ENCODE measurements at regions not wholly inside any gene's neighbourhood (a gene's known extent, or its start where the extent isn't known, plus 50 kb on each side); places are given as distances from the start of the nearest gene placed in this dataset.

- CTCF ChIA-PET = no interaction called here
- H3K27ac Mint-ChIP-seq = no peak overlapping the region
- POLR2A ChIA-PET = no interaction called here
Observed at GRCh38 chr3:181660337-181660736, 51.4 kb upstream of the SOX2 start.

GRCh38 chr3:181637456-181637855 lies 74.3 kb upstream of the SOX2 start:
- no peak for DNase-seq
- Mint-ChIP-seq H3K9me3 (no peaks in the 10 kb centered on the region), H3K4me1 (no peaks in the 10 kb centered on the region), H3K36me3 (ENCODE audit: low read depth) (no peaks in the 10 kb centered on the region), H3K27me3 (no peaks in the 10 kb centered on the region), H3K27ac (no peak overlapping the region), H3K4me3 (no peak overlapping the region)
- CTCF ChIA-PET = no interaction called here
- POLR2A ChIA-PET = no interaction called here

More at GRCh38 chr3:181660337-181660736, 51.4 kb upstream of the SOX2 start:
- no peaks in the 10 kb centered on the region for H3K27me3 Mint-ChIP-seq
- no peak for DNase-seq
- H3K9me3 Mint-ChIP-seq = no peaks in the 10 kb centered on the region
- no peaks in the 10 kb centered on the region for H3K4me1 Mint-ChIP-seq
- no peaks in the 10 kb centered on the region for H3K36me3 Mint-ChIP-seq (ENCODE audit: low read depth)
- H3K4me3 Mint-ChIP-seq = no peak overlapping the region

DNA sequence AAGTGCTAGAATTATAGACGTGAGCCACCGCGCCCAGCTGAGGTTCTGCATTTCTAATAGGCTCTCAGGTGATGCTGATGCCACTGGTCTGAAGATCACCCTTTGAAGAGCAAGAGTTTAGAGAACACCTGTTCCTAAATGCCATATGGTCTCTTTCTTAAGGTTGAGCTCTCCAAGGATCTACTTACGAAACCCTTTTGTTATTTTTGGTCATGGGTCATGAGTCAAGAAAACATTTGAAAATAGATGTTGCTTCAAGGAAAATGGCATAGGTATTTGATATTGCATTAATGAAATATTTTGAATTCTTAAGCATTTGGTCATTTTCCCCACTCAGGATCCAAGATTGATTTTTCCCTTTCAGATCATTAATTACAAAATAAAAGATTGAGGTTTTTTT lies 74.7 kb upstream of the SOX2 start:
- Mint-ChIP-seq H3K4me3 (no peak overlapping the region), H3K27me3 (no peaks in the 10 kb centered on the region), H3K27ac (no peak overlapping the region), H3K4me1 (no peaks in the 10 kb centered on the region), H3K9me3 (no peaks in the 10 kb centered on the region), H3K36me3 (ENCODE audit: low read depth) (no peaks in the 10 kb centered on the region)
- no peak for DNase-seq
- ChIA-PET POLR2A (no interaction called here), CTCF (no interaction called here)

GRCh38 chr3:181635141-181635540 lies 76.6 kb upstream of the SOX2 start:
- H3K4me1 Mint-ChIP-seq = no peaks in the 10 kb centered on the region
- CTCF ChIA-PET = no interaction called here
- H3K27ac Mint-ChIP-seq = no peak overlapping the region
- POLR2A ChIA-PET = no interaction called here
- no peaks in the 10 kb centered on the region for H3K9me3 Mint-ChIP-seq
- no peak for DNase-seq
- H3K27me3 Mint-ChIP-seq = no peaks in the 10 kb centered on the region
- no peaks in the 10 kb centered on the region for H3K36me3 Mint-ChIP-seq (ENCODE audit: low read depth)
- no peak overlapping the region for H3K4me3 Mint-ChIP-seq

DNA sequence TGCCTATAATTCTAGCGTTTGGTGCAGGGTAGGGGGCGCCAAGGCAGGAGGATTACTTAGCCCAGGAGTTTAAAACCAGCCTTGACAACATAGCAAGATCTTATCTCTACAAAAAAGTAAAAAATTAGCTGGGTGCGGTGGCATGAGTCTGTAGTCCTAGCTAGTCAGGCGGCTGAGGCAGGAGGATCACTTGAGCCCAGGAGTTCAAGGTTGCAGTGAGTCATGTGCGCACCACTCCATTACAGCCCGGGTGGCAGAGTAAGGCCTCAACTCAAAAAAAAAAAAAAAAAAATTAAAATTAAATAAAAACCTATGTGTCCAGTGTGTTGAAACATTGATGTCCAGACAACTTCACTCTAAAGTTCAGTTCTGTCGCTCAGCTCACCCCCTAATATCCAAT lies 78.2 kb upstream of the SOX2 start:
- no peaks in the 10 kb centered on the region for H3K27me3 Mint-ChIP-seq
- no peak overlapping the region for H3K27ac Mint-ChIP-seq
- no peaks in the 10 kb centered on the region for H3K9me3 Mint-ChIP-seq
- H3K36me3 Mint-ChIP-seq (ENCODE audit: low read depth) = no peaks in the 10 kb centered on the region
- no peak overlapping the region for H3K4me3 Mint-ChIP-seq
- ChIA-PET POLR2A (no interaction called here), CTCF (no interaction called here)
- H3K4me1 Mint-ChIP-seq = no peaks in the 10 kb centered on the region
- no peak for DNase-seq

GRCh38 chr3:181631901-181632300 lies 79.8 kb upstream of the SOX2 start:
- ChIA-PET POLR2A (no interaction called here), CTCF (no interaction called here)
- no peaks in the 10 kb centered on the region for H3K36me3 Mint-ChIP-seq (ENCODE audit: low read depth)
- H3K4me3 Mint-ChIP-seq = no peak overlapping the region
- no peak for DNase-seq
- no peak overlapping the region for H3K27ac Mint-ChIP-seq
- no peaks in the 10 kb centered on the region for H3K9me3 Mint-ChIP-seq
- H3K27me3 Mint-ChIP-seq = no peaks in the 10 kb centered on the region
- H3K4me1 Mint-ChIP-seq = no peaks in the 10 kb centered on the region

- ChIA-PET POLR2A (no interaction called here), CTCF (no interaction called here)
- Mint-ChIP-seq H3K27me3 (no peaks in the 10 kb centered on the region), H3K9me3 (no peaks in the 10 kb centered on the region), H3K27ac (no peak overlapping the region), H3K36me3 (ENCODE audit: low read depth) (no peaks in the 10 kb centered on the region), H3K4me3 (no peak overlapping the region), H3K4me1 (no peaks in the 10 kb centered on the region)
- DNase-seq = no peak
Observed at GRCh38 chr3:181630853-181631252, 80.9 kb upstream of the SOX2 start.

DNA sequence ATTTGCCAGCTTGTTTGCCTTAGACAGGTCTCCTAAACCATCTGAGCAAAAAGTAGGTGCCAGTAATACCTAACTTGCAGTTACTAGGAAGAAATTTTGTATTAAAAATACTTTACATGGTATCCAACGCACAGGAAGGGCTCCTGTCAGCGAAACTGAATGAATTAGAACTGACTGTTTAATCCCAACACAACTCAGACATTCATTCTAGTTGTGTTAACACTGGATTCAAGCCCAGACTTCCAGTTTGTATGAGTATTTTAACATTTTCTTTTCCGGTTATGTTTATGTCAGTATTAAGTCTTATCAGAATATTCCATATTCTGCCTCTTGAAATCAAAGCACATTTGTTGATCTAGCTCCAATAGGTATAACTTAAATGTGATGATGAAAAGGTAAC lies 82.0 kb upstream of the SOX2 start:
- ChIA-PET CTCF (no interaction called here), POLR2A (no interaction called here)
- H3K4me1 Mint-ChIP-seq = no peaks in the 10 kb centered on the region
- H3K27ac Mint-ChIP-seq = no peak overlapping the region
- H3K9me3 Mint-ChIP-seq = no peaks in the 10 kb centered on the region
- DNase-seq = no peak
- H3K4me3 Mint-ChIP-seq = no peak overlapping the region
- no peaks in the 10 kb centered on the region for H3K27me3 Mint-ChIP-seq
- H3K36me3 Mint-ChIP-seq (ENCODE audit: low read depth) = no peaks in the 10 kb centered on the region

DNA sequence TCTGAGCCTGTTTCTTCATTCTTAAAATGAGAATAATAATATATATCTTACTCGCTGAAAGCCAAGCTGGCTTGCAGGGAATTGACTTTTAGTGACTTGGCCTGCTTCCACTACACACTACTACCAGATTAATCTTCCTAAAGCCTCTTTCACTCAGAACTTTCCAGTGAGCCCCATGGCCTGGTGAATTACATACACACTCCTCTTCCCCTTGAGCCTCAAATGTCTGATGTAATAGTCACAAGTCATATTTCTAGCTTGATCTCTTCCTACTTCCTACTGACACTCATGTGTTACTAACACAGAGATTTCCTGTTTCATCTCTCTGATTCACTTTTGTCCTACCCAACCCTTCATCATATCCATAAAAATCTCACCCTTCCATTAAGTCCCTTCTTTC lies 82.7 kb upstream of the SOX2 start:
- CTCF ChIA-PET = no interaction called here
- Mint-ChIP-seq H3K4me1 (no peaks in the 10 kb centered on the region), H3K36me3 (ENCODE audit: low read depth) (no peaks in the 10 kb centered on the region), H3K27ac (no peak overlapping the region), H3K27me3 (no peaks in the 10 kb centered on the region), H3K4me3 (no peak overlapping the region), H3K9me3 (no peaks in the 10 kb centered on the region)
- no peak for DNase-seq
- POLR2A ChIA-PET = no interaction called here

- H3K27ac Mint-ChIP-seq = no peak overlapping the region
- no peaks in the 10 kb centered on the region for H3K36me3 Mint-ChIP-seq (ENCODE audit: low read depth)
- H3K27me3 Mint-ChIP-seq = no peaks in the 10 kb centered on the region
- ChIA-PET CTCF (no interaction called here), POLR2A (no interaction called here)
- DNase-seq = no peak
- no peak overlapping the region for H3K4me3 Mint-ChIP-seq
- no peaks in the 10 kb centered on the region for H3K9me3 Mint-ChIP-seq
- H3K4me1 Mint-ChIP-seq = no peaks in the 10 kb centered on the region
Observed at GRCh38 chr3:181628384-181628783, 83.3 kb upstream of the SOX2 start.

DNA sequence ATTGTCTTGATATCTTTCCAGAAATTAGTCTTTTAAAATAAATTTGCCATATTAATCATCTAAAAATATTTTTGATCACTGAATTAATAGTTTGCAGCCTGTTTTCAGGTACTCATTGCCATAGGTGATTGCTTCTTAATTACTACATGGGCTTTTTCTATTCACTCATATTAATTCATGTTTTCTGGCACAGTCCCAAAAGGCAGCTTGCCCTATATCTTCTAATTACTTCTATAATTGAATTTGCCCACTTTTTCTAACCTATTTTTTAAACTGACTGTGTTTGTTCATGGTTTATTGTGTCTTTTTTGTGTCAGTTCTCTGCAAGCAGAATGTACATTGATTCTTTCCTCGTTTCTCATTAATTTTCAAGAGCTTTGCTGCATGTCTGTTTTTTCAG lies 85.7 kb upstream of the SOX2 start:
- no peaks in the 10 kb centered on the region for H3K9me3 Mint-ChIP-seq
- H3K36me3 Mint-ChIP-seq (ENCODE audit: low read depth) = no peaks in the 10 kb centered on the region
- no peaks in the 10 kb centered on the region for H3K4me1 Mint-ChIP-seq
- no peak overlapping the region for H3K27ac Mint-ChIP-seq
- ChIA-PET POLR2A (no interaction called here), CTCF (no interaction called here)
- no peaks in the 10 kb centered on the region for H3K27me3 Mint-ChIP-seq
- no peak for DNase-seq
- no peak overlapping the region for H3K4me3 Mint-ChIP-seq

DNA sequence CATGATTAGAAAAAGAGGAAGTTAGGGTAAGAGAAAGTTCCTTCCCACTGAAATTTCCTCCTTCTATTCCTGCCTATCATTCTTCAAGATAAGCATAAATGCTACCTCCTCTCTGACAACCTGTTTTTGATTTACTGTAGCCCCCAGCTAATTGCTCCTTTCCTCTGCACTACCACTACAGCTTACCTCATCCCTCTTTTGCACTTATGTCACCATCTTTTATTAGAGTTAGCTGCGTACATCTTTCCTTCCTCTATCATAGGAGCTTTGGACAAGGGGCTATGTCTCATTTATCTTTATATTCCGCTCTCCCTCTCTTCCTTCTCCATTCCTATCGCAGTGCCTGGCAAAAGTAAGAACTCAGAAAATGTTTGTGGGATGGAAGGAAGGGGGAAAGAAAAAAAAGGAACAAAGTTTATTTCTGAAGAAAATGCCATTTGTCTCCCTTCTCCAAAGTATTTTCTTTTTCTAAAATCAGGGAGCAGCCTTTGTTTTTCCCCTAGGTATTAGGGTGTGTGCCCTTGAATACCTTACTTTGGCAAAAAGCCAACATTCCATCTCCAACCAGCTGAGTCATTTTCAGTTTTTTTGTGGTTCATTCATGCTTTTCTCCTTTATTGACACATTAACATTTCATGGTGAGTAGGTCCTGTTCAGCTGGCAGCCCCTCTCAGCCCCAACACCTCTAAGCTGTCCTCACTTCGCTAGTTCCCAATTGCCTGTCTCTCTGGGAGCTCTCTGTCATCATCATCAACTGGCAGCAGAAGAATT lies 87.6 kb upstream of the SOX2 start:
- POLR2A ChIA-PET = no interaction called here
- Mint-ChIP-seq H3K36me3 (ENCODE audit: low read depth) (no peaks in the 10 kb centered on the region), H3K4me1 (no peaks in the 10 kb centered on the region), H3K27me3 (no peaks in the 10 kb centered on the region), H3K9me3 (no peaks in the 10 kb centered on the region), H3K27ac (no peak overlapping the region), H3K4me3 (no peak overlapping the region)
- CTCF ChIA-PET = no interaction called here
- DNase-seq = no peak

- no peak overlapping the region for H3K27ac Mint-ChIP-seq
- no peak overlapping the region for H3K4me3 Mint-ChIP-seq
- H3K36me3 Mint-ChIP-seq (ENCODE audit: low read depth) = no peaks in the 10 kb centered on the region
- H3K27me3 Mint-ChIP-seq = no peaks in the 10 kb centered on the region
- no peaks in the 10 kb centered on the region for H3K4me1 Mint-ChIP-seq
- H3K9me3 Mint-ChIP-seq = no peaks in the 10 kb centered on the region
- no peak for DNase-seq
- ChIA-PET POLR2A (no interaction called here), CTCF (no interaction called here)
Observed at GRCh38 chr3:181622365-181622764, 89.4 kb upstream of the SOX2 start.

- Mint-ChIP-seq H3K4me1 (no peaks in the 10 kb centered on the region), H3K9me3 (no peaks in the 10 kb centered on the region), H3K36me3 (ENCODE audit: low read depth) (no peaks in the 10 kb centered on the region), H3K27me3 (no peaks in the 10 kb centered on the region), H3K4me3 (no peak overlapping the region), H3K27ac (no peak overlapping the region)
- POLR2A ChIA-PET = no interaction called here
- CTCF ChIA-PET = no interaction called here
- no peak for DNase-seq
Observed at GRCh38 chr3:181619897-181620296, 91.8 kb upstream of the SOX2 start.
